Ovary (tissue), 7 donors: ENCODE measurements at regions not wholly inside any gene's neighbourhood (a gene's known extent, or its start where the extent isn't known, plus 50 kb on each side); places are given as distances from the start of the nearest gene placed in this dataset.
"Not testable (repeated sequence)": the region's sequence is repeated elsewhere in the genome, so short reads cannot be mapped to it uniquely, and the experiment has no call there.

Experiments
- DNase-seq, 5 donors: peaks; one replicate each; pipeline ENCODE4 v3.0.0-alpha.2; 2019 to 2020
- H3K27ac ChIP-seq, 2 donors: fragments of 200-600 bp; one replicate each; pipeline versions ENCODE4 v1.5.1 to v1.8.0; 2019 to 2022
- H3K27me3 ChIP-seq: fragments of 200-600 bp; one replicate; pipeline ENCODE4 v1.8.0; 2022
- H3K36me3 ChIP-seq: fragments of 200-600 bp; sonication (generic); one replicate; pipeline ENCODE4 v1.5.1; 2019
- H3K4me1 ChIP-seq: one replicate; pipeline ENCODE4 v1.8.1; 2013; ENCODE audit warnings: mild to moderate bottlenecking, moderate library complexity; ENCODE audit not compliant: insufficient read depth
- H3K4me3 ChIP-seq: fragments of 200-600 bp; sonication (generic); one replicate; pipeline ENCODE4 v1.5.1; 2017
- H3K9me3 ChIP-seq, 2 donors: fragments of 200-600 bp in 1 of 2; sonication (generic) in 1 of 2; one replicate each; pipeline versions ENCODE4 v1.5.1 to v1.8.1; 2013 to 2019; ENCODE audit warnings: mild to moderate bottlenecking in 1 of 2, moderate library complexity in 1 of 2
- CTCF ChIP-seq, 3 donors: fragments of 450-650 bp in 2 of 3; fragments of 200-600 bp in 1 of 3; IDR thresholded peaks; one replicate each; pipeline versions ENCODE4 v1.5.1 to v1.8.0; 2016 to 2022; ENCODE audit warnings: antibody characterized with exemption in 3 of 3, mild to moderate bottlenecking in 1 of 3
- EP300 ChIP-seq: sonication (generic); formaldehyde crosslinking; IDR thresholded peaks from one replicate; pipeline ENCODE4 v1.6.1; 2017; ENCODE audit warnings: antibody characterized with exemption
- POLR2A ChIP-seq: fragments of 450-650 bp; IDR thresholded peaks from one replicate; pipeline ENCODE4 v1.6.1; 2017; ENCODE audit warnings: antibody characterized with exemption, mild to moderate bottlenecking, moderate library complexity
- WGBS, 3 donors: extraction: QIAGEN DNeasy Blood & Tissue Kit in 1 of 3; methylation state at CpG; one replicate each; pipeline versions ENCODE4 v1.1.5 to v1.1.7; 2013 to 2017; 5-methylcytosine and 5-hydroxymethylcytosine counted together
- intact Hi-C, 4 donors: fragments of 100-400 bp; cut with DNase I; formaldehyde crosslinking; loops; one replicate each; pipeline versions ENCODE4 v1.11.0 to v1.15.1; 2022 to 2023
- donor health status: DM: no; HTN: no; CAD: no; lungs with moderate emphysema.
- donor health status: DM: no; HTN: no; CAD: no.
- donor health status: Bipolar disorder and iron deficiency.
- donor health status: DM: no; HTN: no; CAD: no.
- donor health status: DM: yes; HTN: yes; CAD: no.

DNA sequence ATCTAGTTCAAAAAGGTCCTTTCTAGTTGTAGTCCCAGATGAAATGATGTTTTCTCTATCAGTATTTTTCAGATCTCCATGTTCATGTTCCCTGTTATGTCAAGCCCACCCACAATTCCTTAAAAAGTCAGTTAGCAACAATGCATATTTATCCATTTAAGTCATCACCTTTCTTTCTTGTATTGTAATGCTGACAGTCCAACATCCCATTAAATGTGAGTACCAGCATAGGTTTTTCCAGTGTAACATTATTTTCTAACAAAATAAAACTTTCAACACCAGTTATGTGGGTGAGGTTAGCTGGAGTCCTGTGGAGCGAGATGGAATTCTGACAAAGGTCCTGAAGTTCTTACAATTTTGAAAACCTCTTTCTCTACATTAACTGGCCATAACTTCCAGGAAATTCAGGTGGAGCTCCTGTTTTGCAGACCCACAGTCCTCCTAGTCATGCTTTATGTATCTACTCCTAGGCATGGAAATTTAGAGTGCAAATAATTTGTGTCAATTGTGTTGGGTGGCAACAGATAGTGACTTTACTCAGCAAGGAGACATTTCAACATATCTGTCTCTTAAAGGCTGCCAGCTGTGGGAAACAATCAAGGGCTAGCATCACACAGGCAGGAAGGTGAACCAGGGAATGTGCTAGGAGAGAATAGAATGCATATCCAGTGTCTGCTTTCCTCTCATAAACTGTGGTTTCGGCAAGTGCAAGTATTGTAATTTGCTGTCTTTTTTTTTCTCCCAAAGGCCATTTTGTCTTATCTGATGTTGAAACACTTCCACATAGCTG is 162.6 kb downstream of the MTERF1 start:
- H3K36me3 ChIP-seq = no peaks in the 10 kb centered on the region
- no peaks in the 10 kb centered on the region for H3K27me3 ChIP-seq
- no peak overlapping the region for H3K27ac ChIP-seq
- no peak overlapping the region for H3K4me3 ChIP-seq
- 92 to 96% (median 93%) methylated on average over 2 of the region's 2 CpGs for WGBS, 3 donors
- no peaks in the 10 kb centered on the region for H3K9me3 ChIP-seq
- DNase-seq = no peak
- intact Hi-C loops = no loop called here
- H3K4me1 ChIP-seq = no peaks in the 10 kb centered on the region
- TF ChIP-seq POLR2A (no peak), CTCF (IDR thresholded peaks at IDR 0.05) (no peak), EP300 (no peak)

- H3K27me3 ChIP-seq = no peaks in the 10 kb centered on the region
- WGBS, 3 donors = 83 to 93% (median 87%) methylated on average over 1 of the region's 1 CpG
- TF ChIP-seq POLR2A = no peak
- no peak for TF ChIP-seq EP300
- TF ChIP-seq CTCF (IDR thresholded peaks at IDR 0.05) = no peak
- H3K36me3 ChIP-seq = no peaks in the 10 kb centered on the region
- DNase-seq = no peak
- intact Hi-C loops = no loop called here
- no peak overlapping the region for H3K27ac ChIP-seq
- H3K4me1 ChIP-seq = no peaks in the 10 kb centered on the region
- H3K9me3 ChIP-seq = no peaks in the 10 kb centered on the region
- H3K4me3 ChIP-seq = no peak overlapping the region
Observed at GRCh38 chr7:91719008-91719407, 161.5 kb downstream of the MTERF1 start.

- H3K9me3 ChIP-seq = no peaks in the 10 kb centered on the region
- TF ChIP-seq POLR2A (no peak), CTCF (IDR thresholded peaks at IDR 0.05) (no peak), EP300 (no peak)
- H3K36me3 ChIP-seq = no peaks in the 10 kb centered on the region
- H3K4me3 ChIP-seq = no peak overlapping the region
- no peak for DNase-seq
- no peaks in the 10 kb centered on the region for H3K27me3 ChIP-seq
- no peaks in the 10 kb centered on the region for H3K4me1 ChIP-seq
- intact Hi-C loops = no loop called here
- H3K27ac ChIP-seq = no peak overlapping the region
- 83 to 89% (median 89%) methylated on average over 3 of the region's 3 CpGs for WGBS, 3 donors
Observed at GRCh38 chr7:91720260-91720937, 160.1 kb downstream of the MTERF1 start.

DNA sequence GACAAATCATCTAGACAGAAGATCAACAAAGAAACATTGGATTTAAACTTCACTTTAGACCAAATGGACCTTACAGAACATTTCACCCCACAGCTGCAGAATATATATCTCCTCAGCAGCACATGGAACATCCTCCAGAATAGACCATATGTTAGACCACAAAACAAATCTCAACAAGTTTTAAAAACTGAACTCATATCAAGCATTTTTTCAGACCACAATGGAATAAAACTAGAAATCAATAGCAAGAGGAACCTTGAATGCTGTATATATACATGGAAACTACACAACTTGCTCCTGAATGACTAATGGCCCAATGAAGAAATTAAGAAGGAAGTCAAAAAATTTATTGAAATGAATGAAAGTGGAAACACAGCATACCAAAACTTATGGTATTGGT is 157.7 kb downstream of the MTERF1 start:
- Histone ChIP-seq H3K9me3 (no peaks in the 10 kb centered on the region), H3K27ac (no peak overlapping the region), H3K36me3 (no peaks in the 10 kb centered on the region), H3K4me1 (no peaks in the 10 kb centered on the region), H3K27me3 (no peaks in the 10 kb centered on the region), H3K4me3 (no peak overlapping the region)
- intact Hi-C loops = no loop called here
- no peak for TF ChIP-seq CTCF (IDR thresholded peaks at IDR 0.05)
- TF ChIP-seq EP300 = no peak
- DNase-seq = no peak

DNA sequence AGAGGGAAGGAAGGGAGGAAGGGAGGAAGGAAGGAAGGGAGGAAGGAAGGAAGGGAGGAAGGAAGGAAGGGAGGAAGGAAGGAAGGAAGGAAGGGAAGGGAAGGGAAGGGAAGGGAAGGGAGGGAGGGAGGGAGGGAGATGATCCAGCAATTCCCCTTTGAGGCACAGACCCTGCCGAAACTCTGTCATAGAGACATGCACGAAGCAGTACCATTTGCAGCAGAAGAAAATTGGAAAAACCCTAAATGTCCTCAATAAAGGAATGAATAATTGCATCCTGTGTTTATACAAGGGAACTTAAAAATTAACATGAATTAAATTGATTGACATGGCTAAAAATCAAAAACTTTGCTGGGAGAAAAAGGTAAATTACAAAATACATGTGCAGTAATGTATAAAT is 151.5 kb downstream of the MTERF1 start:
- H3K27me3 ChIP-seq, H3K9me3 ChIP-seq, intact Hi-C loops, H3K4me3 ChIP-seq, DNase-seq, H3K36me3 ChIP-seq, H3K27ac ChIP-seq, H3K4me1 ChIP-seq: not testable (repeated sequence)
- 93 to 97% (median 94%) methylated on average over 2 of the region's 2 CpGs for WGBS, 3 donors
